K562 (cell line): ENCODE measurements at regions not wholly inside any gene's neighbourhood (a gene's known extent, or its start where the extent isn't known, plus 50 kb on each side); places are given as distances from the start of the nearest gene placed in this dataset.

Experiments used
- ARID3B ChIP-seq: fragments of 250-450 bp; sonication (Bioruptor Pico); IDR thresholded peaks from 2 replicates; pipeline ENCODE4 v1.4.0; 2020; ENCODE audit warnings: borderline replicate concordance
- ATF1 ChIP-seq, 2 experiments: fragments of 450-650 bp in 1 of 2; IDR thresholded peaks; 2 replicates each; pipeline ENCODE4 v1.6.1; 2016; ENCODE audit warnings: missing compliant biosample characterization in 1 of 2, missing genetic modification characterization in 1 of 2
- ATF4 ChIP-seq: fragments of 450-650 bp; formaldehyde crosslinking; IDR thresholded peaks from 2 replicates; pipeline ENCODE4 v1.4.0; 2022; ENCODE audit warnings: mild to moderate bottlenecking, moderate library complexity
- BHLHE40 ChIP-seq: IDR thresholded peaks from 2 replicates; pipeline ENCODE4 v1.6.1; 2011; ENCODE audit warnings: low read length, improper control_type of control experiment
- HDAC1 ChIP-seq, 2 experiments: fragments of 450-650 bp; IDR thresholded peaks; 2 replicates each; pipeline ENCODE4 v1.6.1; 2016 to 2017; ENCODE audit warnings: inconsistent platforms in 1 of 2, mild to moderate bottlenecking in 1 of 2, moderate library complexity in 1 of 2
- HNRNPUL1 ChIP-seq: fragments of 200-400 bp; formaldehyde crosslinking; IDR thresholded peaks from 2 replicates; pipeline ENCODE4 v1.6.1; 2017; ENCODE audit warnings: low read length
- MAFK ChIP-seq: IDR thresholded peaks from 2 replicates; pipeline ENCODE4 v1.6.1; 2011; ENCODE audit warnings: low read length, improper control_type of control experiment
- MEF2D ChIP-seq: conservative IDR thresholded peaks from 2 replicates; pipeline ENCODE4 v1.6.1; 2016; ENCODE audit warnings: low read depth, missing genetic modification characterization, missing compliant biosample characterization
- NFIC ChIP-seq: fragments of 450-650 bp; IDR thresholded peaks from 2 replicates; pipeline ENCODE4 v1.6.1; 2017; ENCODE audit warnings: mild to moderate bottlenecking, inconsistent platforms
- RFX1 ChIP-seq: fragments of 450-650 bp; IDR thresholded peaks from 2 replicates; pipeline ENCODE4 v1.6.1; 2016; ENCODE audit warnings: mild to moderate bottlenecking, moderate library complexity
- SLC30A9 ChIP-seq: fragments of 250-450 bp; sonication (Bioruptor Pico); IDR thresholded peaks from 2 replicates; pipeline ENCODE4 v1.8.0; 2022; ENCODE audit warnings: mild to moderate bottlenecking, moderate library complexity
- TAF9B ChIP-seq: fragments of 450-650 bp; IDR thresholded peaks from 2 replicates; pipeline ENCODE4 v1.6.1; 2018; ENCODE audit warnings: mild to moderate bottlenecking; ENCODE audit not compliant: partially characterized antibody
- THAP12 ChIP-seq: fragments of 250-450 bp; sonication (Bioruptor Pico); IDR thresholded peaks from 2 replicates; pipeline ENCODE4 v1.9.0; 2021; ENCODE audit warnings: mild to moderate bottlenecking, inconsistent platforms
- ZBTB11 ChIP-seq, 3 experiments: fragments of 200-800 bp in 1 of 3; fragments of 250-450 bp in 1 of 3; fragments of 450-650 bp in 1 of 3; sonication (Bioruptor Pico) in 1 of 3; sonication (Bioruptor generic) in 1 of 3; formaldehyde crosslinking in 1 of 3; IDR thresholded peaks; 2 replicates each; pipeline versions ENCODE4 v1.6.1 to v1.8.0; 2016 to 2022; ENCODE audit warnings: mild to moderate bottlenecking in 2 of 3, missing genetic modification characterization in 2 of 3, missing compliant biosample characterization in 1 of 3, moderate library complexity in 1 of 3
- ZBTB5 ChIP-seq: fragments of 450-650 bp; IDR thresholded peaks from 2 replicates; pipeline ENCODE4 v1.6.1; 2017; ENCODE audit warnings: antibody characterized with exemption
- ZFX ChIP-seq: sonication (generic); formaldehyde crosslinking; IDR thresholded peaks from 2 replicates; pipeline ENCODE4 v1.8.0; 2022; ENCODE audit warnings: mild to moderate bottlenecking, missing genetic modification reagents, moderate library complexity
- ZNF121 ChIP-seq: sonication (generic); formaldehyde crosslinking; conservative IDR thresholded peaks from 2 replicates; pipeline ENCODE4 v1.8.0; 2022; ENCODE audit warnings: missing genetic modification reagents
- ZNF143 ChIP-seq: sonication (generic); formaldehyde crosslinking; IDR thresholded peaks from 2 replicates; pipeline ENCODE4 v1.9.0; 2022; ENCODE audit warnings: mild to moderate bottlenecking, missing genetic modification reagents

GRCh38 chr3:141426404-141427034, 58.2 kb downstream of the ZBTB38 start (continued):
- TF ChIP-seq ZBTB5 (no peak), RFX1 (no peak), THAP12 (CRISPR knock-in tag) (no peak), HDAC1 (IDR thresholded peaks at IDR 0.05) (no peak), ATF4 (no peak), ZBTB11 (CRISPR knock-in tag; IDR thresholded peaks at IDR 0.05) (0 out of 6 replicates have a peak, but pooled peaks of 1 of the 3 experiments have one; percentile 20), ZFX (CRISPR knock-in tag) (peak; percentile 56), HNRNPUL1 (no peak), ATF1 (CRISPR knock-in tag; IDR thresholded peaks at IDR 0.05) (no peak), ATF1 (tag; IDR thresholded peaks at IDR 0.05) (no peak), SLC30A9 (no peak), ARID3B (no peak), TAF9B (no peak), NFIC (peak; percentile 60), BHLHE40 (peak; percentile 71), MAFK (peak; percentile 18; the same call in 1 of the 2 replicates), MEF2D (tag) (no peak), ZNF121 (no peak), ZNF143 (CRISPR knock-in tag) (no peak)
